ENCODE measurements at regions not wholly inside any gene's neighbourhood (a gene's known extent, or its start where the extent isn't known, plus 50 kb on each side); places are given as distances from the start of the nearest gene placed in this dataset.

DNA sequence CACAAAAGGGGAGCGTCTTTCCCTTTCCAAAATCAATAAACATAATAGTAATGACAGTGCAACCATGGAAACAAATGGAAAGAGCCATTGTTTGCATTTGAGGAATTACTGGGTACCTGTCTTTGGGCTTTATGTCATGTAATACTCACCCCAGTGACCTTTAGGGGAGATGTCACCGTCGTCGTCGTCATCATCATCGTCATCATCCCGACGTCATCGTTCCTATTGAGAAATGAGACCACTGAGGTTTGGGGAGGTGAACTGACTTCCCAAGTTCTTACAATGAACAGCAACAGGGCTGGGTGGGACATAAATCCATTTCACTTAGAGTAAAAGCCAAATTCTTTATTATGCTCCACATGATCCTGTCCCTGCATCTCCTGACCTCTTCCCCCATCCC, 168.9 kb upstream of the KAZN start:
- TF ChIP-seq, protein P1, sequence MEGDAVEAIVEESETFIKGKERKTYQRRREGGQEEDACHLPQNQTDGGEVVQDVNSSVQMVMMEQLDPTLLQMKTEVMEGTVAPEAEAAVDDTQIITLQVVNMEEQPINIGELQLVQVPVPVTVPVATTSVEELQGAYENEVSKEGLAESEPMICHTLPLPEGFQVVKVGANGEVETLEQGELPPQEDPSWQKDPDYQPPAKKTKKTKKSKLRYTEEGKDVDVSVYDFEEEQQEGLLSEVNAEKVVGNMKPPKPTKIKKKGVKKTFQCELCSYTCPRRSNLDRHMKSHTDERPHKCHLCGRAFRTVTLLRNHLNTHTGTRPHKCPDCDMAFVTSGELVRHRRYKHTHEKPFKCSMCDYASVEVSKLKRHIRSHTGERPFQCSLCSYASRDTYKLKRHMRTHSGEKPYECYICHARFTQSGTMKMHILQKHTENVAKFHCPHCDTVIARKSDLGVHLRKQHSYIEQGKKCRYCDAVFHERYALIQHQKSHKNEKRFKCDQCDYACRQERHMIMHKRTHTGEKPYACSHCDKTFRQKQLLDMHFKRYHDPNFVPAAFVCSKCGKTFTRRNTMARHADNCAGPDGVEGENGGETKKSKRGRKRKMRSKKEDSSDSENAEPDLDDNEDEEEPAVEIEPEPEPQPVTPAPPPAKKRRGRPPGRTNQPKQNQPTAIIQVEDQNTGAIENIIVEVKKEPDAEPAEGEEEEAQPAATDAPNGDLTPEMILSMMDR (IDR thresholded peaks at IDR 0.05), result no peak

DNA sequence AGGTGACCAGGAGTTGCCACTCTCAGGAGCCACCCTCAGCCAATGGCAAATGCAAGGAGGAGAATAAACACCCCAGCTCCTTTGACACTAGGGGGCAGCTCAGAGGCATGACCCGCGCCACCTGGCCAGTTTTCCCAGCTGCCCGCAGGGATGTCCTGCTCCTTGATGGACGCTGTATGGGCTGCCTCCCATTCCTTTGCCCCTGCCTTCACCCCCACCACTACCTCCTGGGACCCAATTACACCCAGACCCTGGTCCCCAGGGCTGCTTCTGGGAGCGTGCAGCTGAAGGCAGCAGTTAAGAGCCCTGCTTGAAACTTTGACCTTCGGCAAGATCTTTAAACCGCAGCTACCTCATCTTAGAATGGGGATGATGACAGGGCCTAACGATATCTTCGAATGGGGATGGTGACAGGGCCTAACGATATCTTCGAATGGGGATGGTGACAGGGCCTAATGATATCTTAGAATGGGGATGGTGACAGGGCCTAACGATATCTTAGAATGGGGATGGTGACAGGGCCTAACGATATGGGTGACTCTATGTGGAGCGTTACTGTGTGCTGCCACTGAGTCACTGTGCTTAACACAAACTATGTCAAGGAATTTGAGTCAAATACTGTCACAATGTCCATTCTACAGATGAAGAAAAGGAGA, 163.0 kb upstream of the KAZN start:
- TF ChIP-seq, protein P1 (IDR thresholded peaks at IDR 0.05), result peak; percentile 31; the same call in 1 of the 2 replicates

DNA sequence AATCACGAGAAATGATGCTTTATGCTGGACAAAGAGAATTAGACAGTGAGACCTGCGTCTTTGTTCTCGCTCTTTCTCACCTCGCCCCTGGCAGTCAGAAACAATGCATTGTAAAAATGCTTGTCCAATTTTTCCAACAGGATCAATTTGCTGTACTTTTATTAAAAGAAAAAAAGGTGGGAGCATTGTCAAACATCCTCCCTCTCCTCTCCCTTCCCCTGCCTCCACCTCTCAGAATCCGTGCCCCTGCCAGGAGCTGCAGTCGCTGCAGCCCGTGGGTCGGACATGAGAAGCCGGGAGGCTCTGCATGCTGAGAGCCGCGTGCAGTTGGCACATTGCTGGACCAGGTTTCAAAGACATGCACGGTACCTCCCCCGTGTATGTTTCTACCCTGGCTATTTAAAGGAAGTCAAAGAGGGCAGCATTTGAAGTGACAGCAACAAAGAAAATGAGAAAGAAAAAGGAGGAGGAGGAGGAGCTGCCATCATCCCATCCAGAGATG, 161.0 kb upstream of the KAZN start:
- TF ChIP-seq, protein P1 (IDR thresholded peaks at IDR 0.05), result no peak

DNA sequence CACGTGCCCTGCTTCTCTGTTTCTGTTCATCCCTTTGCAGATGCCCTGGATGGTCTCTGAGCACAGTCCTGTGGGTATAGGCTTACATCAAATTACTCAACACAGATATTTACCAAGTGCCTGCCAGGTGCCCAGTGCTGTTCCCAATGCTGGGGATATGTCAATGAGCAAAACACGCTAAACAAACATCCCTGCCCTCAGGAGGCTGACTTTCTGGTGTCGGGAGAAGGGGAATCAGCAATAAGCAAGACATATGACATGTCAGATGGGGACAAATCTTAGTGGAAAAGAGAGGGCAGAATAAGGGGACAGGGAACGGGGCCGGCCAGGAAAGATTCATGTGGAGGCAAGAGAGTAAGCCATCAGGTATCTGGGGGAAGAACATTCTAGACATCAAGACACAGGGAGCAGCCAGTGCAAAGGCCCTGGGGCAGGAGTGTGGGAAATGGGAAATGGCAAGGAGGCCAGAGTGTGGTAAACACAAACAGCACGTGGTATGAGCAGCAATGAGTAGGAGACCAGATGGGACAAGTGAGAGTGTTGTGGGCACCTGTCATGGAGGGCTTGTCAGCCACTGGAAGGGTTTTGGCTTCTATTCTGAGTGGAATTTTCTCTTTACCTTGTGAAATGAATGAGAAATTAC, 160.2 kb upstream of the KAZN start:
- TF ChIP-seq, protein P1 (IDR thresholded peaks at IDR 0.05), result no peak

DNA sequence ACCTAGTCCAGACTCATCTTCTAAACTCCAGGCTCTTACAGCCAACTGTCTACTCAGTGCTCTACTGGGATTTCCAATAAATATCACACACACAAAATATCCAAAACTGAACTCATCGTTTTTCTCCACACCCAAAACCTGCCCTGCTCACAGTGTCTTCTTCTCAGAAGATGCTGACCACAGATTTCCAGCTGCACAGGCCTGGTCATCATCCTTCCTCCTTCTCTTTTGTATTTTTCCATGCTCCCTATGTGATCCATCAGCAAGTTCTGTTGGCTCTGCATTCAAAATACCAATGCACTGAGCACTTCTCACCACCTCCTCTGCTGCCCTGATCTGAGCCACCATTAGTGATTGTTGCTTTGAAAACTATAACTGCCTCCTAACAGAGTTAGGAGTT, 159.5 kb upstream of the KAZN start:
- TF ChIP-seq, protein P1 (IDR thresholded peaks at IDR 0.05), result no peak

DNA sequence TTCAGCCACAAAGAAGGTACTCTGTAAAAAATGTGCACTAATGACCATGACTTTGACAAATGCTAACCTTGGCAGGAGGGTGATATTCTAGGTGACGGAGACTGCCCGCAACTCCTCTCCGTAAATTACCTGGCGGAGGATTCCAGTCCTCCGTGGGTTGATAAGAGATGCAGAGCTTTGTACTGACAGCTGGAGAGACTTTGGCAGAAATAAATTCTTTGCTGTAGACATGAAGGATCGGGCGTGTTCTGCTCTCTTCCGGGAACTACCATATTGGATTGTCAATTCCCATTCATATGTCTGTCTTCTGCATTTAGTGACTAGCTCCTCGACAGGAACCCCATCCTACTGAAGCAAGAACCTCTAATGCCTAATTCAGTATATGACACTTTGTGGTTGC, 158.3 kb upstream of the KAZN start:
- TF ChIP-seq, protein P1 (IDR thresholded peaks at IDR 0.05), result no peak

DNA sequence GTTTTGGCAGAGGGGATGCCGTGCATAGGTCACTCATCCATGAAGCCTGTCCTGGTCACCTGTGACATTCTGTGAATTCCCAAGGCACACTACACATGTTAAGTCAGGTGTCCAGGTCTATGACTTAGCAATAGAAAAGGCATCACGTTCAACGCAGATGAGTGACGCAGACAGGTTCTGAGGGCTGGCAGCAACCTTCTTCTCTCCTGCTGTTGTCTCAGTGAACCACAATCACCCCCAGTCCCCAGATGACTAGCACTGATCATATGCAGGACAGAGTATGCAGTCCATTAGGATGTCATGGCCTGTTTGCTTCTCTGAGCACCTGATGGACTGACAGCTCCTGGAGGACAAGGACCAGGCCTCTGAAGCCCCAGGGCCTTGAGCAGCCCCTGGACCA, 157.8 kb upstream of the KAZN start:
- TF ChIP-seq, protein P1 (IDR thresholded peaks at IDR 0.05), result no peak

Measured in LNCAP (cell line).